ENCODE measurements at regions not wholly inside any gene's neighbourhood (a gene's known extent, or its start where the extent isn't known, plus 50 kb on each side); places are given as distances from the start of the nearest gene placed in this dataset.

GRCh38 chr11:103744496-103745153 lies 291.8 kb upstream of the DDI1 start:
- Histone ChIP-seq H3K27me3 (replicated peaks; ENCODE audit: insufficient read depth) (no peaks in the 10 kb centered on the region), H3K4me1 (ENCODE audit: control insufficient read depth in 1 of 2, low read depth in 2 of 2) (no peaks in the 10 kb centered on the region)
- ATAC-seq (ENCODE audit: insufficient number of reproducible peaks, low FRiP score, low read depth), result no peak

GRCh38 chr11:103749158-103749557 lies 287.3 kb upstream of the DDI1 start:
- H3K27me3 ChIP-seq (replicated peaks; ENCODE audit: insufficient read depth), result no peaks in the 10 kb centered on the region
- no peaks in the 10 kb centered on the region for H3K4me1 ChIP-seq (ENCODE audit: control insufficient read depth in 1 of 2, low read depth in 2 of 2)
- DNase-seq (ENCODE audit: low spot score), result no peak
- H3K27ac ChIP-seq, result no peak overlapping the region
- no peak for TF ChIP-seq CTCF (IDR thresholded peaks at IDR 0.05)
- H3K36me3 ChIP-seq, result no peaks in the 10 kb centered on the region
- no peak for ATAC-seq (ENCODE audit: insufficient number of reproducible peaks, low FRiP score, low read depth)
- H3K9me3 ChIP-seq, result peaks cover 5% of the 10 kb centered on the region
- no peak overlapping the region for H3K4me3 ChIP-seq

More at GRCh38 chr11:103744496-103745153, 291.8 kb upstream of the DDI1 start:
- Histone ChIP-seq H3K4me3 (no peak overlapping the region), H3K36me3 (no peaks in the 10 kb centered on the region), H3K27ac (no peak overlapping the region), H3K9me3 (peaks cover 5% of the 10 kb centered on the region)
- DNase-seq (ENCODE audit: low spot score), result no peak
- TF ChIP-seq CTCF (IDR thresholded peaks at IDR 0.05), result no peak

- Histone ChIP-seq H3K36me3 (no peaks in the 10 kb centered on the region), H3K4me3 (no peak overlapping the region), H3K9me3 (no peaks in the 10 kb centered on the region), H3K27me3 (replicated peaks; ENCODE audit: insufficient read depth) (no peaks in the 10 kb centered on the region), H3K27ac (no peak overlapping the region), H3K4me1 (ENCODE audit: control insufficient read depth in 1 of 2, low read depth in 2 of 2) (peaks cover 10 to 31% of the 10 kb centered on the region in 2 donors)
- no peak for TF ChIP-seq CTCF (IDR thresholded peaks at IDR 0.05)
- ATAC-seq (ENCODE audit: insufficient number of reproducible peaks, low FRiP score, low read depth), result no peak
- no peak for DNase-seq (ENCODE audit: low spot score)
These were observed 267.6 kb upstream of the DDI1 start for GRCh38 chr11:103768816-103769215.

GRCh38 chr11:103773059-103773458 lies 263.4 kb upstream of the DDI1 start:
- H3K36me3 ChIP-seq, result no peaks in the 10 kb centered on the region
- no peak for ATAC-seq (ENCODE audit: insufficient number of reproducible peaks, low FRiP score, low read depth)
- no peak for TF ChIP-seq CTCF (IDR thresholded peaks at IDR 0.05)
- no peaks in the 10 kb centered on the region for H3K27me3 ChIP-seq (replicated peaks; ENCODE audit: insufficient read depth)
- H3K9me3 ChIP-seq, result no peaks in the 10 kb centered on the region
- H3K4me1 ChIP-seq (ENCODE audit: control insufficient read depth in 1 of 2, low read depth in 2 of 2), result peaks cover 10 to 59% of the 10 kb centered on the region in 2 donors
- H3K4me3 ChIP-seq, result peak overlapping the region; percentile 34
- DNase-seq (ENCODE audit: low spot score), result no peak
- H3K27ac ChIP-seq, result no peak overlapping the region

GRCh38 chr11:103773537-103773936 lies 262.9 kb upstream of the DDI1 start:
- H3K9me3 ChIP-seq, result no peaks in the 10 kb centered on the region
- no peak for TF ChIP-seq CTCF (IDR thresholded peaks at IDR 0.05)
- no peaks in the 10 kb centered on the region for H3K27me3 ChIP-seq (replicated peaks; ENCODE audit: insufficient read depth)
- DNase-seq (ENCODE audit: low spot score), result no peak
- no peaks in the 10 kb centered on the region for H3K36me3 ChIP-seq
- no peak overlapping the region for H3K4me3 ChIP-seq
- H3K4me1 ChIP-seq (ENCODE audit: control insufficient read depth in 1 of 2, low read depth in 2 of 2), result peaks cover 10 to 59% of the 10 kb centered on the region in 2 donors
- no peak for ATAC-seq (ENCODE audit: insufficient number of reproducible peaks, low FRiP score, low read depth)
- H3K27ac ChIP-seq, result no peak overlapping the region

Measured in thoracic aorta (tissue), 2 donors.